Suprapubic skin (tissue), 4 donors: ENCODE measurements at regions not wholly inside any gene's neighbourhood (a gene's known extent, or its start where the extent isn't known, plus 50 kb on each side); places are given as distances from the start of the nearest gene placed in this dataset.

ENCODE experiments used
- DNase-seq, 2 donors: peaks; one replicate each; pipeline ENCODE4 v3.0.0-alpha.2; 2019; ENCODE audit warnings: low spot score in 2 of 2
- H3K27ac ChIP-seq: fragments of 200-600 bp; sonication (generic); one replicate; pipeline ENCODE4 v1.5.1; 2019
- H3K27me3 ChIP-seq: fragments of 200-600 bp; sonication (generic); one replicate; pipeline ENCODE4 v1.5.1; 2019
- H3K36me3 ChIP-seq: fragments of 200-600 bp; sonication (generic); one replicate; pipeline ENCODE4 v1.5.1; 2019
- H3K4me1 ChIP-seq: fragments of 200-600 bp; sonication (generic); one replicate; pipeline ENCODE4 v1.5.1; 2019
- H3K4me3 ChIP-seq: fragments of 200-600 bp; sonication (generic); one replicate; pipeline ENCODE4 v1.5.1; 2019; ENCODE audit warnings: mild to moderate bottlenecking
- H3K9me3 ChIP-seq: fragments of 200-600 bp; sonication (generic); one replicate; pipeline ENCODE4 v1.5.1; 2019
- CTCF ChIP-seq, 2 donors: fragments of 200-600 bp in 1 of 2; fragments of 450-650 bp in 1 of 2; sonication (generic) in 1 of 2; IDR thresholded peaks; one replicate each; pipeline ENCODE4 v1.5.1; 2016 to 2019; ENCODE audit warnings: antibody characterized with exemption in 2 of 2, mild to moderate bottlenecking in 1 of 2, moderate library complexity in 1 of 2
- EP300 ChIP-seq: sonication (generic); formaldehyde crosslinking; IDR thresholded peaks from one replicate; pipeline ENCODE4 v1.6.1; 2017; ENCODE audit warnings: antibody characterized with exemption
- POLR2A ChIP-seq, 2 donors: fragments of 450-650 bp; IDR thresholded peaks; one replicate each; pipeline ENCODE4 v1.6.1; 2017; ENCODE audit warnings: antibody characterized with exemption in 2 of 2, mild to moderate bottlenecking in 2 of 2, moderate library complexity in 2 of 2
- POLR2AphosphoS5 ChIP-seq, 3 donors: sonication (generic); formaldehyde crosslinking; IDR thresholded peaks; one replicate each; pipeline ENCODE4 v1.6.1; 2017; ENCODE audit warnings: antibody characterized with exemption in 3 of 3
- WGBS: methylation state at CpG from one replicate; pipeline ENCODE4 v1.1.5; 2018; 5-methylcytosine and 5-hydroxymethylcytosine counted together

DNA sequence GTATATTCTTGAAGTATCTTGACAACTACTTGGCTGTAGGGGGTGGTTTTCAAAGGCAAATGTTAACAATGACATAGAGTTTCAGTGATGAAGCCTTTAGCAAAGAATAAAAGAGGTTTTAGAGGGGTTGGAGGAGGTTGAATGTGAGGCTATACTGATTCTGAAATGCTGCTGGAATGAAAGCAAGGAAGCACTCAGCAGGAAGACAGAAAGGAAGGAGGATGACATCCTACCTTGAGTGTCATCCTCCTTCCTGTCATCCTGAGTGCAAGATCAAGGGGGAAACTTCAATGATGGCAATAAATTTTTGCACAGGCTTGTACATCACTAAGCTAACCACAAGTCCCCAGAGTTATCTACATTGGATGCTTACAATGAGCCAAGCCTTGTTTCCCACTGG, 120.5 kb downstream of the APIP start:
- Histone ChIP-seq H3K9me3 (no peaks in the 10 kb centered on the region), H3K36me3 (no peaks in the 10 kb centered on the region), H3K4me1 (peaks cover 38% of the 10 kb centered on the region), H3K4me3 (no peak overlapping the region), H3K27me3 (no peaks in the 10 kb centered on the region), H3K27ac (no peak overlapping the region)
- no peak for TF ChIP-seq POLR2A (IDR thresholded peaks at IDR 0.05)
- no peak for TF ChIP-seq POLR2AphosphoS5 (IDR thresholded peaks at IDR 0.05)
- no peak for TF ChIP-seq CTCF (IDR thresholded peaks at IDR 0.05)
- TF ChIP-seq EP300, result no peak
- no peak for DNase-seq

GRCh38 chr11:34794696-34795095, 121.5 kb downstream of the APIP start:
- H3K4me1 ChIP-seq, result peaks cover 38% of the 10 kb centered on the region

DNA sequence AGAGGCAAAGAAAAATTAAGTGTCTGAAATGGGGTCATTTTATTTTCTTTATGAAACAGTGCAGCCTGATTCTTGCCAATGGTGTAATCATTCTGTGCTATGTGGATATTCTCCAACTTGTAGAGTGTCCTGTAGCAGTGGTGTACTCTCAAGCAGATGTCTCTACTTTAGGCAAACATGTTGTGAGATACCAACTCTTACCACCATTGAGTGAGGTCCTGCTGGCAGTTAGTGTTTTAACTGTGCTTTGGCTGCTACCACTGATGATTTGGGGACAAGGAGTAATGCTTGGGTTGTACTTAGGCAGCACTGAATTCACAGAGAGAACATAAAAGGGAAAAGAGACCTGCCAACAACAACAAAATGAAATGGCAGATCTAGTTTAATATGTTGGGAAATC, 122.5 kb downstream of the APIP start:
- Histone ChIP-seq H3K9me3 (no peaks in the 10 kb centered on the region), H3K36me3 (no peaks in the 10 kb centered on the region), H3K4me3 (no peak overlapping the region), H3K27me3 (no peaks in the 10 kb centered on the region), H3K4me1 (peaks cover 38% of the 10 kb centered on the region), H3K27ac (peak overlapping the region; percentile 38)
- TF ChIP-seq CTCF (IDR thresholded peaks at IDR 0.05) (no peak), POLR2AphosphoS5 (IDR thresholded peaks at IDR 0.05) (no peak), POLR2A (IDR thresholded peaks at IDR 0.05) (no peak), EP300 (no peak)
- DNase-seq, result no peak

More at GRCh38 chr11:34794696-34795095, 121.5 kb downstream of the APIP start:
- no peak overlapping the region for H3K4me3 ChIP-seq
- DNase-seq, result no peak
- H3K27me3 ChIP-seq, result no peaks in the 10 kb centered on the region
- 55% methylated on average over 3 of the region's 3 CpGs for WGBS
- no peaks in the 10 kb centered on the region for H3K9me3 ChIP-seq
- no peak overlapping the region for H3K27ac ChIP-seq
- H3K36me3 ChIP-seq, result no peaks in the 10 kb centered on the region
- TF ChIP-seq CTCF (IDR thresholded peaks at IDR 0.05) (no peak), EP300 (no peak), POLR2A (IDR thresholded peaks at IDR 0.05) (no peak), POLR2AphosphoS5 (IDR thresholded peaks at IDR 0.05) (no peak)

GRCh38 chr11:34792814-34793258, 123.3 kb downstream of the APIP start:
- Histone ChIP-seq H3K27me3 (no peaks in the 10 kb centered on the region), H3K27ac (peak overlapping the region; percentile 46), H3K9me3 (no peaks in the 10 kb centered on the region), H3K4me1 (peaks cover 38% of the 10 kb centered on the region), H3K36me3 (no peaks in the 10 kb centered on the region), H3K4me3 (no peak overlapping the region)
- peak; percentile 80 to 83 for DNase-seq
- 43% methylated on average over 4 of the region's 4 CpGs for WGBS
- TF ChIP-seq POLR2AphosphoS5 (IDR thresholded peaks at IDR 0.05) (peak in 1 of 3 donors; percentile 7), EP300 (no peak), POLR2A (IDR thresholded peaks at IDR 0.05) (no peak)

DNA sequence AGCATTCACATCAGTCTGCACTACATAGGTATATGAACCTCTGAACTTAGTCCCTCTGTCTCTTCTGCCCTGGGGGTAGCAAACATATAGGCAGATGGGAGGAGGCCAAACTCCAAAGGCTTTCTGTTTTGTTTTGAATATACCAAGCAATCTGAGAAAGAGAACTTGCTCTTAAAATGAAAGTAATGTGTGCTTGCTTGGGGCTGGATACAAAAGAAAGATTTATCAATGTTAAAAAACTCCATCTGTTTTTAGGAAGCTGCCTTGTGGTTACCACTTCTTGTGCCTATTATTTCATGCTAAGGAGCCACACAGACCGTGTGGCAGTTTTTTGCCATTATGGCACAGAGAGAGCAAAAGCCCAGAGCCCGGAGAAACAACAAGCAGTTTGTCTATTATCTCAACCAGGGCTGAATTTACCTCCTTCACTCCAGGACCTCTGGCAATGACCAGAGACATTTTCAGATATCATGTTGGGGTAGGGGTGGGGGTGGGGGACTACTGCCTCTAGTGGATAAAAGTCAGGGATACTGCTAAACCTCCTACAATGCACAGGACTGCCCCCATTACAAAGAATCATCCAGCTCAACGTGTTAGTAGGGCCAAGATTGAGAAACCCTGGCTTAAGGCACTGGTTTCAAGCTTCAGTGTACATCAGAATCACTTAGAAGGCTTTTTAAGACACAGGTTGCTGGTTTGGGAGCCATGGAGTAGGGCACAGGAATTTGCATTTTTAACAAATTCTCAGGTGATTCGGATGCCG, 124.2 kb downstream of the APIP start:
- WGBS, result 50% methylated on average over 5 of the region's 5 CpGs
- no peaks in the 10 kb centered on the region for H3K36me3 ChIP-seq
- no peak for DNase-seq
- peak overlapping the region; percentile 46 for H3K27ac ChIP-seq
- H3K9me3 ChIP-seq, result no peaks in the 10 kb centered on the region
- H3K4me1 ChIP-seq, result peaks cover 38% of the 10 kb centered on the region
- no peak overlapping the region for H3K4me3 ChIP-seq
- H3K27me3 ChIP-seq, result no peaks in the 10 kb centered on the region
- TF ChIP-seq POLR2AphosphoS5 (IDR thresholded peaks at IDR 0.05) (no peak), CTCF (IDR thresholded peaks at IDR 0.05) (no peak), EP300 (no peak), POLR2A (IDR thresholded peaks at IDR 0.05) (no peak)
